Occipital lobe (tissue), 1 donor: ENCODE measurements at regions not wholly inside any gene's neighbourhood (a gene's known extent, or its start where the extent isn't known, plus 50 kb on each side); places are given as distances from the start of the nearest gene placed in this dataset.
"Not testable (repeated sequence)": the region's sequence is repeated elsewhere in the genome, so short reads cannot be mapped to it uniquely, and the experiment has no call there.

Experiments
- DNase-seq: peaks from one replicate; lab custom pipeline; 2025; lab: John Stamatoyannopoulos, UW

DNA sequence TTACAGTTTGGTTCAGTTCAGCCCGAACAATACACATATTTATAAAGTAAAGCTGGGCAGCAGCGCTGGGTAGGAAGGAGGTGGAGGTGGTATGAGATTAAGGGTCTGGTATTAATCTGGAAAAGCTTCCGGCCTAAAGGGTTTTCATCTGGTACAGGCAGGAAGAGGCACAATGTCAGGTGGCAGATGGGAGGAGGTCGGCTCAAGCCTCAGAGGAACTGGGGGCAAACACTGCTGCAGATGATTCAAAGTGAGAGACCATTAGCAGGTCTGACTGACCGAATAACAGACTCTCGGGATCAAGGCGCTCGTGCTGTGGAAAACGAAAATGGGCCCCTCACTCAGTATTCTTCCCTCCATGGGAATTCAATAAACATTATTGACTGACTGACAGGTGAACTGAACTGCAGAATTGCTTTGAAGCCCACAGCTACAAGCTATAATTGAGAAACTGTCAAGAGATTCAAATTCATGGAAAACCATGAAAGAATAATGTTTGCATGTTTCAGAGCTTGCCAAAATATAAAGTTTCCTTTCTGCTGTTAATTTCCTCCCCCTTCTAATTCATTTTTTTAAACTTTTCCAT, 75.3 kb downstream of the TMEM167A start:
- no peak for DNase-seq

DNA sequence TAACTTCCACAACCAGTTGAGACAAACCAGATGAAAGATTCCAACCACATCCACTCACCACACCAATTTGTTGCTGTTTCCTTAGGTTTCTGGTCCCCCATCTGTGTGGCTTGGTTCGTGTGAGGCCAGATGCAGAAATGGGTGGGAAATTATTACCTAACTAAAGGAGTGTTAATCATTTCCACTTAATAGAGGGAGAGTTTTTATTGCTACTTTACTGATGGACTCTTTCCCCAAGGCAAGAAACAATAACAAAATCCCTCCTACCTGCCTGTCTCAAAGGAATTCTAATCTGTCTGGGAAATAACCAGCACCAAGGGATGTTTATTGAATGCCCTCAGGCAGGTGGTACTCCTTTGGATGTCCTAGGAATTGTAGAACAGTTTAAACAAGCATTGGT, 76.3 kb downstream of the TMEM167A start:
- DNase-seq, result no peak

DNA sequence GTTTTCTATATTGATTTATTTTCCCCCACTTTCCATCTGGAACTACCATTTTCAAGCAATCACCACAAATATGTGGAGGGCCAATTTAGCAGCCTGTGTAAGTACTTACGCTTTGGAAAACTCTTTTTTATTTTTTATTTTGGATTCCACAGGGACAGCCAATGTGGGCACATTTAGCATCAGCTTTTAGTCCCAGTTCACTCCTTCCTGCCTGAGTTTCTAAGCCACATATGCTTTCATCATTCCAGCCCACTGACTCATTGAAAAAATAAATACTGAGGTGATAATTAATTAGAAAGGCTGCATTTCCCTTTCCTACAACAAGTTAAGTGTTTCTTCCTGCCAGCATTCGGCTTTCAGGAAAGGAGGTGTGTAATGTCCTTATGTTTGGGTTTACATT, 76.8 kb downstream of the TMEM167A start:
- no peak for DNase-seq

DNA sequence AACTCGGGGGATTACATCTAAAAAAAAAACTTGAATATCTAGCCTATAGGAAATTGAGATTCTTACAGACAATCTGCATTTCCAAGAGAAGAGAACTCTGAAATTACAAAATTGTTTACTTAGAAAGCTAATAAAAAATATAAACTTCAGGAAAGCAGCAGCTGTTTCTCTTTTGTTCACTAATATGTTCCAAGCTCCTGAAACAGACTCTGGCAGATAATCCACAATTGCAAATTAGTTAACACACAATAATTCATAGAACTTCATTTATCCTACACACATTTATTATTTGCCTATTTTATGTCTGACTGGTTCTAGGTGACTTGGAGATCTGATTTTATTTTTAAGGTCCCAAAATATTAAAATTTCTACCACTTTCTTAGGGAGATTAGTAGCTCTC, 83.8 kb downstream of the TMEM167A start:
- DNase-seq, result no peak

DNA sequence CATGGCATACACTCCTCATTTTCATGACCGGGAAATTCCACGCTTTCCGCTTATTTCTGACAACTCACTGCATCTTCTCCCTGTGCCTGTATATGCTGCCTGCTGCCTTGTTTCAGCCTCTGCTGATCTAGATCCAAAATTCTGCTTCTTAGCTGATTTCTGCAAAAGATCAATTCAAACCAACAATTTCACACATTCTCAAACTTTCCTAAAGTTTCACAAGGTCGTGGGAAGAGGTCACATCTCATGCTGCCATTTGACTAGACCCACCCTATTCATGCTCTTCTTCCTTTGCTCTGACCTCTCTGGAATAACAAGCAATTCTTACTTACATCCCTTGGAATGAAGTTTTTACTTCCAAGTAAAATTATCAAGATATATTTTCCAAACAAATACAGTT, 84.5 kb downstream of the TMEM167A start:
- no peak for DNase-seq

DNA sequence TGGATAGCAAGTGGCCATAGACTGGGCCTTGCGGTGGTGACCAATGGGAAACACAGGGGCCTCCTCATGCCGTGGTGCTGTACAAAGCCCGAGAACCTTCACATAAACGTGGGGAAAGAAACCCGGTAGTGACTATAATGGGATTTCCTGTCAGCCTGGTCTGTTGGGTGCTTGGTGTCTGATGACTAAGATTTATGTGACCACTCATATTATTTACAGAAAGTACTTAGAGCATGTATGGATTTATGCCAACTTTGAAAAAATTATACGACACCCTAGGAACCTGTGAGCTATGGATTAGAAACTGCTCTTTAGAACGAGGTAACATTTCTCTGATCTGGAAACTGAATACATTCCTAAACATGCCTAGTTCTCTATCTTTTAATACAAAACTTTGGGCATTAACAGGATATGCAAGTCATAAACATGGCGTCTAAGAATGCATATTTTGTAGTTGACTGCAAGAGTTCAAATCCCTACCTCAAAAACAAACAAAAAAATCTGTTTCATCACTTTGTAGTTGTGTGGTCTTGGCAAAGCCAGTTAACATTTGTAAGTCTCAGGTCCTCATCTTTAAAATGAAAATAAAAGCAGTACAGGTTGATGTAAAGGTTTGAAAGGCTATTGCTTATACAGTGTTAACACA, 85.4 kb downstream of the TMEM167A start:
- no peak for DNase-seq

DNA sequence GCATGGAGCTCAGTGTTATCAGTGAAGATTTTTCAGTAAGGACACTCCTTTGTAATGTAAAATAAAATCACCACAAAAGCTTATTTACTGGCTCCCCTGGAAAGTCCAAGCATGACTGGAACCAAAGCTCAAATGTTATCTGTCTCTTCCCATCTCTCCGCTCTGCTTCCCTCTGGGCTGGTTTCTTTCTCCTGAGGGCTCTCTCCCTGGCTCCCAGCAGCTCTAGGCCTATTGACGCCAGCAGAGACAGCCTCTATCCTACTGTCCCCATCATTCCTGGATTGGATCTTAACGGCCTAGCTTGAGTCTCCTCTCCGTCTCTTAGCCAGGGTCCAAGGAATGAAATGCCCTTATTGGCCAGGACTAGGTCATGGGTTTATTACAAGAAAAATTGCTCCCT, 86.1 kb downstream of the TMEM167A start:
- no peak for DNase-seq

DNA sequence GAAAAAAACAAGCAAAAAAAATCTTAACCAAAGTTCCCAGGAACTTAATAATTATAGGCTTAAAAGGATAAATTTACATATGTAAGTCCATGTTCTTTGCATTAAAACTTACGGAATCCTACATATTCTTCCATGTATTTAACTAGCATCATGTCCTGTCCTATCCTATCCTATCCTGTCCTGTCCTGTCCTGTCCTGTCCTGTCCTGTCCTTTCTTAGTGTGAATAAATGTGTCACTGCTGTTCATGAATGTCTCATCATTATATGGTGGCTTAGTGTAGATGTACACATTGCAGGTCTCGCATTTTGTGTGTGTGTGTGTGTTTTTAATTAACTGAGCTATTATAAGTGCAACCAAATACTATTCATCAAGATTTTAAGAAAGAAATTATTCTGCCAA, 90.0 kb downstream of the TMEM167A start:
- DNase-seq, result no peak

DNA sequence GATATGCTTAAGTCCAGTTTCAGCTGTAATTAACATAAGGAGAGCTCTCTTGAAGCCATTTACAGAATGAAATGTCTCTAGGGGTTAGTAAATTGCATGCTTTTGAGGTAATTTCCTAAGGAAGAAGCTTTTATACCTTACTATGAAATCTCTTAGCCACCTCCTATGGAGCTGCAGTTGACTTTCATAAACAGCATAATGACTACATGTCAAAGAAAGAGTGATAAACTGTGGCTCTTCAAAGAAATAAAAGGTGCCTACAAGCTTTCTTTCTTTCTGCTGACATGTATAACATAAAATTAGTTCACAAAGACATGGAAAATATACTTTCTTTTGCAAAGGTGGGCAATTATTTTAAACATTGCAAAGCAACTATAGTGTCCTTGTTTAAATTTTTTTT, 90.8 kb downstream of the TMEM167A start:
- DNase-seq, result no peak

DNA sequence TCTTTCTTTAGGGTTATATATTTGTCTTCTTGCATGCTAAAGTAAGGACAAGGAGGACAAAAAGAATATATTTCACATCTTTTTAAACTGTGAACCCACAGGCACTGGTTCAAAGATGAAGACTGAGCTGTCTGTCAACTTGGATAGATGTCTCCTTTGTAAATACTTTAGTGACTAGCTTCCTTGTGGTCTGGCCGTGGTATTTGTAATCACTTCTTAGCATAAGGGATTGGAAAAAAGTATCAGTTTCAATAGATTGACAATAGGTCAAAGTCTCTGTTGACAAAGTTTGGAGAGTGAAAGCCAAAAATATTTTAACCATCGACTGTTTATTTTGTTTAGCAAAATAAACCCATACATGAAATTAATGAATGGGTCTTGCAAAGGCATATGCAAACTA, 91.4 kb downstream of the TMEM167A start:
- no peak for DNase-seq

DNA sequence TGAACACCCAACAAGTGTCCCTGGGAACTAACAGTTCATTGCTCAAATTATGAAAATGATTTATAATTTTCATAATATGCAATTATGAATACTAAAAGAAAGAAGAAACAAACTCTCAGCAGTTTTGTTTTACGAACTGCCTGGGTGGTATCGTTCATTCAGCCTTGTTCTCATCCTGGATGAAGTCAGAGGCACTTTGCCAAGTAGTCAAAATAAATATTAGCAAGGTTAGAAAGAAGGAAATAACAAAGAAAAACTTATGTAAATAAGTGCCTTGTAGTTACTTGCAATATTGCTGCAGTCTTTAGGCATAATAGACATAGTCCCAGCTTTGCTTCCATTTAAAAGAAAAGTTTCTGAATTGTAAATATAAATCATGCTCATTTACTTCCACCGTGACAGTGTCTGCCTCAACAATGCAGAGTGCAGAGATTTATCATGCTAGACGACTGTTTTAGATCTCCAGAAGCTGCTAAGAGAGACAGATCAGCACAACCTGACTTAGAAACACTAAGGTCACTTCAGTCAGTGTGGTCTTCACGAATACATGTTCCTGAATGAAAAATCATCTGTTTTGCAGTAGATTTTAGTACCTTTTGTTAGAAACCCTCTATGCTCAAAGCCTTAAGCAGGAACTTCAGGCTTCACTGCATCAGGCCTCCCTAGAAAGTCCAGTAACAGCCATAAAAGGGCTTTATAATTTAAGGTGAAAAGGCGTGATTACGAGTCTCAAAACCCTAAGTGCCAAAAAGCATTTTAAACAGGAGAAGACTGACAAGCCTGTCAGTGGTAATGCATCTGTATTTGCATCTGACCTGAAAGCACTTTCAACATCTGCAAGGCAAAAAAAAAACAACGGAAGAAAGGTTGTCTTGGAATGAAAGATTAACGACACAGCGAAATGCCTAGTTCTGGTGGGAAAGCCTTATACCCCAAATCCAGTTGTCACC, 92.1 kb downstream of the TMEM167A start:
- DNase-seq, result no peak

DNA sequence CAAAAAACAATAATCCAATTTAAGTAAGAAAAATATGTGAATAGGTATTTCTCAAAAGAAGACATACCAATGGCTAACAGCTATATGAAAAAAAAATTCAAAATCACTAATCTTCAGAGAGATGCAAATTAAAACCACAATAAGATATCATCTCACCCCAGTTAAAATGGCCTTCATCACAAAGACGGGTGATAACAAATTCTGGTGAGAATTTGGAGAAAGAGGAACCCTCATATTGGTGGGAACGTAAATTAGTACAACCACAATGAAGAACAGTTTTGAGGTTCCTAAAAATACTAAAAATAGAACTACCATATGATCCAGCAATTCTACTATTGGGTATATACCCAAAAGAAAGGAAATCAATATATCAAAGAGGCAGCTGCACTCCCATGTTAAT, 94.3 kb downstream of the TMEM167A start:
- DNase-seq, result no peak

DNA sequence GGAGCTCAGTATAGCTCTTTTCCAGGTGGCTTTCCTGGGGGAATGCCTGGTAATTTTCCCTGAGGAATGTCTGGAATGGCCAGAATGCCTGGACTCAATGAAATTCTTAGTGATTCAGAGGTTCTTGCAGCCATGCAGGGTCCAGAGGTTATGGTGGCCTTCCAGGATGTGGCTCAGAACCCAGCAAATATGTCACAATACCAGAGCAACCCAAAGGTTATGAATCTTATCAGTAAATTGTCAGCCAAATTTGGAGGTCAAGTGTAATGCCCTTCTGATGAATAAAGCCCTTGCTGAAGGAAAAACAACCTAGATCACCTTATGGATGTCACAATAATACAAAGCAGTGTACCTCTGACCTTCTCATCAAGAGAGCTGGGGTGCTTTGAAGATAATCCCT, 100.3 kb downstream of the TMEM167A start:
- DNase-seq, result not testable (repeated sequence)

DNA sequence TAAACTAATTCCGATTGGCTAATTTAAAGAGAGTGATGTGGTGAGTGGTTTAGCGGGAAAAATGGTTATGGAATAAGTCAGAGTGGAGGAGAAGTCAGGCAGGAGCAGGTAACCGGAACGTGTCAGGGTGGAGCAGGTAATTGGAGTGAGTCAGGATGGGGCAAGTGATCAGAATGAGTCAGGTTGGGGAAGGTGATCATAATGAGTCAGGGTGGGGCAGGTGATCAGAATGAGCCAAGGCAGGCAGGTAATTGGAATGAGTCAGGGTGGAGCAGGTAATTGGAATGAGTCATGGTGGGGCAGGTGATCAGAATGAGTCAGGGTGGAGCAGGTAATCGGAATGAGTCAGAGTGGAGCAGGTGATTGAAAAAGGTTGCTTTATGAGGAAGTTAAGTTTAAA, 101.4 kb downstream of the TMEM167A start:
- DNase-seq, result no peak

DNA sequence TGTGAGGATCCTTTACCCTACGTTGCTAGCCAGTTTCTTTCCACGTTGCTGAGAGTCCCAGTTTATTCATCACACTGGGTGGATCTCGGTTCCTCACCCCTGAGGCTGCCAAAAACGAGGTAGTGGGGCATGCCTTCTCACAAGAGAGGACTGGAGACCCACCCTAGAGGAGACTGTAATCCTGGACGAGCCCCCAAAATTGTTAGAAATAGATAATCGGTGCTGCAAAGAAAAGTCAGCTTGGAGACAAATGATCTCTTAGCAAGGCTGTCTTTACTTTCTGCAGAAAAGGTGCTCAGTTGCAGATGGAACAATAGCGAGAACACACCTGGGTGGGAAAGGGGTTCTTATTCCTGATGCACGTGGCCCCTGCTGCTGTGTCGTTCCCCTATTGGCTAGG, 101.8 kb downstream of the TMEM167A start:
- no peak for DNase-seq

DNA sequence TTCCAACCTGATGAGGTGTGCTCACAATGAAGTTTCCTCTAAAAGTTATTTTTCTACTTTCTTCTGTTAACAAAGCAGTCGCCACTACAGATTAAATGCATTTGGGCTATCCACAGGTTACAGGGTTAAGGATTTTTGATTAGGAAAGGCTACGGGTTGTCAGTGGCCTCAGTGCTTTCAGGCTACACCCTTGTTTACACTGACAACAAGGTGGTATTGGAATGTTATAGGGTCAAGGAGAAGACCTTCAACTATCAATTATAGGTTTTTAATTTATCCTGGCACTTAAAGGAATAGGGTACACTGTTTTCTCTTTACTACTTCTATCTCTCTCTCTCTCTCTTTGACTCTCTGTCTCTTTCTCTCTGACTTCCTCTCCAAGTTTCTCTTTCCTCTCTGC, 102.8 kb downstream of the TMEM167A start:
- DNase-seq, result not testable (repeated sequence)

DNA sequence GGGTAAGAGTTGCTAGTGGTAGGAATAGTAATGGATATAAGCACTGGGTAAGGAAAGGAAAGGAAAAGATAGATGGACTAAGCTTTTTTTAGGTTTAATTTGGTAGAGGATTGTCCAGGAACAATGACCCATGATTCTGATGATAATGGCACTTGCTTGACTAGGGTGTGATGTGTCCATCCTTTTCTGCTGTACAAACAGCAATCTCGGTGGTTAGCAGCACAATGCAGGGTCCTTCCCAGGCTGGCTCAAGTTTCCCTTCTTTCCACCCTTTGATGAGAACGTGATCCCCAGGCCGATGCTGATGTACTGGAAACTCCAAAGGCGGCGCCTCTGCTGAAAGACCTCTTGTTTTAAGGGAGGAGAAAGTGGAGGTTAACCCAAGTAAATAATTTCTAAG, 105.3 kb downstream of the TMEM167A start:
- DNase-seq, result no peak

DNA sequence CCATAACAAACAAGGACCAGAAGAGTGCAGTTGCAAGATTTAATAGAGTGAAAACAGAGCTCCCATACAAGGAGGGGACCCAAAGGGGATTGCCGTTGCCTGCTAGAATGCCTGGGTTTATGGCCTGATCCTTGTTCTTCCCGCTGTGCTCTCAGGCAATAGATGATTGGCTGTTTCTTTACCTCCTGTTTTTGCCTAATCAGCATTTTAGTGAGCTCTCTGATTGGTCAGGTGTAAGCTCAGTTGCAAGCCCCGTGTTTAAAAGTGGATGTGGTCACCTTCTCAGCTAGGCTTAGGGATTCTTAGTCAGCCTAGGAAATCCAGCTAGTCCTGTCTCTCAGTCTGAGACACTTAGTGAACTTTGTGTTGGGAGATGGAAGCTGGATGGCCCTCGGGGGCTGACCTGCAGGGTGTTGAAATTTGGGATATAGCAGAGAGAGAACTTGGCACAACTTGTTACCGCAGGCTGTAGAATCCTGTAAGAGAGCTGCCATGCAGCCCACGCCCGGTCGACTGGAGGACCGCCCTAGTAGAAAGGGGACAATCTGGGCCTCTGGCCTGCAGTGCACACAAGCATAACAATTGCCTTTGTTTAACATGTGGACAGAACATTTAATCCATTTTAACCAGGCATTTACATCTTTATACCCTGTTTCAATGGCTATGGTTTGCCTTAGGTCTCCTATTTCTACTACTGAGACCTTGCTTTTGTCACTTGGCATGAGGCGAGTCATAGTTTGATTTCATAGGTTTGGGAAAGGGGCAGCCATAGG, 106.0 kb downstream of the TMEM167A start:
- not testable (repeated sequence) for DNase-seq

DNA sequence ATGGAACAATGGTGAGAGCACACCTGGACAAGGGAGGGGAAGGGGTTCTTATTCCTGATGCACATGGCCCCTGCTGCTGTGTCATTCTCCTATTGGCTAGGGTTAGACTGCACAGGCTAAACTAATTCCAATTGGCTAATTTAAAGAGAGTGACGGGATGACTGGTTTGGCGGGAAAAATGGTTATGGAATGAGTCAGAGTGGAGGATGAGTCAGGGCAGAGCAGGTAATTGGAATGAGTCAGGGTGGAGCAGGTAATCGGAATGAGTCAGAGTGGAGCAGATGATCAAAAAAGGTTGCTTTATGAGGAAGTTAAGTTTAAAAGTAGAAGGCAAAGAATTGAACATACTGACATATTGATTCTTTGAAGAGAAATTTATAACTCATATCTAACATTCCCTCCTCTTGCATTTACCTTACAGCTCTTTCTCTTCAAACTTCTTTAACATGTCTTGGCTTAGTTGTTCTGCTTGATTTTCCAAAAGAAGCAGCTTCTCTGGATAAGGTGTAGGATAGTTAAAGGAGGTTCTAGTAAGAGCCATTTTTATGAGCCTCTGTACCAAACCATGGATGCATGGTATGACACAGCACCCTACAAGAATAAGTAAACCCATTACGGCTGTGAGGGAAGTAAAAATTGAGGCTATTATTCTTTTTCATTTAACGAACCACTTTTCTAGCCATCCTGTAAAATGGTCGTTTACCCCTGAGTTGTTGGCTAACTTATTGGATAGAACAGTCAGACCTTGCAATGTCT, 107.8 kb downstream of the TMEM167A start:
- not testable (repeated sequence) for DNase-seq

DNA sequence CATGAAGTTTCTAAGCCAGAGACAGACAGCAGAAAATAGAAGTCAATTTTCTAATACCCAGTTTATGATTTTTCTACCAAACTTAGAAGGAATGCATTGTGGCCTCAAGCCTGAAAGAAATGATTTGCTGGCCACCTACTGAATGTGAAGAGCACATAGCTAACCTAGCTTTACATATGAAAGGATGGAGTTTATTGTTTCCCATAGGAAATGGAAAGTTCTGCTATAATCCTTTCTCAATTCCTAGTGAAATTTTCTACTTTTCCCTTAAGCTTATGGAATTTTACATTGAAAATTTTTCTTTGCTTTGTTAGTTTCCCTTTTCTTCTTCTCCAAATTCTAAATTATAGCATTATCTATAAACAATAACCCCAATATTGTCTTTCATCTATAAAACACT, 110.1 kb downstream of the TMEM167A start:
- DNase-seq, result no peak

DNA sequence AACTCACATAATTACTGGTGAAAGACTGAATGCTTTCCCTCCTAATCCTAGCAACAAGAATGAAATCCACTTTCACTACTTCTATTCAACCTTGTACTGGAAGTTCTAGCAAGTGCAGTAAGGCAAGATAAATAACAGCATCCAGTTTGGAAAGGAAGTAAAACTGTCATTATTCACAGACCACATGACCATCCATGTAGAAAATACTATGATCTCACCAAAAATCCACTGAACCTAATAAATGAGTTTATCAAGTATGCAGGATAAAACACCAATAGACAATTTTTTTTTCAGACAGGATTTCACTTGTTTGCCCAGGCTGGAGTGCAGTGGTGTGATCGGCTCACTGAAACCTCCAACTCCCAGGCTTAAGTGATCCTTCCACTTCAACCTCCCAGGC, 117.7 kb downstream of the TMEM167A start:
- no peak for DNase-seq
